T follicular helper cell (primary cell): ENCODE measurements at regions not wholly inside any gene's neighbourhood (a gene's known extent, or its start where the extent isn't known, plus 50 kb on each side); places are given as distances from the start of the nearest gene placed in this dataset.

Experiments used
- DNase-seq: peaks from one replicate; pipeline ENCODE4 v3.0.0-alpha.2; 2020; ENCODE audit warnings: low read depth

GRCh38 chr11:134689886-134690285, 277.8 kb upstream of the B3GAT1 start:
- DNase-seq: no peak

GRCh38 chr11:134687548-134687947, 275.5 kb upstream of the B3GAT1 start:
- no peak for DNase-seq

DNA sequence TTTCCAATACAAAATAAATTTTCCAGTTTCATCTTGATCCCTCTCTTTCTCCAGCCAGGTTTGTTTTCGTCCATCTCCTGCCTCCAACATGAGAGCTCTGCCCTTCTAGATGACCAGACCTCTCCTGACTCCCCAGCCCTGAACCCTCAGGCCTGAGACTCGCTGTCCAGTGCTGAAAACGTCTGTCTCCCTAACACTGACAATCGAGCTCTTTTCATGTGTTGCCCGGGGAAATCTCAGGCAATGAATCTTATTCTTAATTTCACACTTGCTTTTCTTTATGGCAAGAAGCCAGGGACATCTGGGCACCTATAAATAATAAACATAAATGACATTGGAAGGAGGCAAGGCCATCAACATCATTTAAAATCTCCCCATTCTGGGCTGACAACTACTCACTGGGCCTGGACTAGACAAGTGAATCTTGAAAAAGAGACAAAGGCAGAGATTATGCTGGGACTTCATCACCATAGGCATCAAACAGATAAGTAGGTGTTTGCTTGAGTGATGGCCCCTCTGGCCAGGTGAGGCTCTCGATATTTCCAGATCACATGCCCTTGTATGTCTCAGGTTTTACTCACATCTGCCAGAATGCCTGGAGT, 274.5 kb upstream of the B3GAT1 start:
- no peak for DNase-seq

DNA sequence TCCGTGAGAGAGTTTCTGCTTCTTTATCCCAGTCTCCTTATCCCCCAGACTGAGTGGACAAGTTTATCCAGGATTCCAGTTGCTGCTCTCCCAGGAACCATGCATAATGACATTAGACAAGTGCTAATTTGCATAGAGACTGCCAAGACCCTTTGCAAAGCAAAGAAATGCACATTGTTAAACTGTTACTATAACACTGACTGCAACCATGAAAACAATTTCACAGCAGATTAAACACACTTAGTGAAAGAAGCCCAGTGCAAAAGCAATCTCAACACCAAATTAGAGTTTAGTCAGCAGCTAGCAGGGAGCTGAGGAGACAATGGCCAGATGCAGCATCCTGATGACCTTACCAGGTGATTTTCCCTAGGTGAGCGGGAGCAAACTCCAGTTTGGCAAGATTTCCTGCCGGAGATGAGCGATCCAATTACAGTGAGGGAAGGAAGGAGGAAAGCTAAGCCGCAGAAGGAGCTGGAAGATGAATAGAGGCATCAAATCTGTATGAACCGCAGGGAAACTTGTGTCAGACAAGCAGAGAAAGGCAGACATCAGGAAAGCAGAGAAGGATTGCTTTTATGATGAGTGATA, 273.8 kb upstream of the B3GAT1 start:
- no peak for DNase-seq

DNA sequence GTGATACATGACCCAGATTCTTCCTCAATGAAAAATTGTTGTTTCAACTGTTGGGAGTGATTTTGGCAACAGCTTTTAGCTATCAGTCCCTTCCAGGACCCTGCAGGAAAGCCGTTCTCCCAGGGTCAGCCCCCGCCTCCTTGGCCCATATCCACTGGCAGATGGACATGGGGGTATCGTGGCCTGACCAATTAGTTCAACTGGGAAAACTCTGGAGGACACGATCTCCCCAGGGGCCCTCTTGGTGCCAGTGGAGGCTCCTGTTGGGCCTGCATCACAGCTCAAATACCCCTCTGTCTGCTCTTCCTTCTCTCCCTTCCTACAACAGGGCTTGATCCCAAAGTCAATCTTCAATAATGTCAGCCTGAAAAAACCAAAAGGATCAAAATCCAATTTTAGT, 272.5 kb upstream of the B3GAT1 start:
- DNase-seq: no peak

- DNase-seq: no peak
Observed at GRCh38 chr11:134683860-134684259, 271.8 kb upstream of the B3GAT1 start.

GRCh38 chr11:134682577-134682976, 270.5 kb upstream of the B3GAT1 start:
- no peak for DNase-seq

- no peak for DNase-seq
Observed at GRCh38 chr11:134679592-134679991, 267.6 kb upstream of the B3GAT1 start.

DNA sequence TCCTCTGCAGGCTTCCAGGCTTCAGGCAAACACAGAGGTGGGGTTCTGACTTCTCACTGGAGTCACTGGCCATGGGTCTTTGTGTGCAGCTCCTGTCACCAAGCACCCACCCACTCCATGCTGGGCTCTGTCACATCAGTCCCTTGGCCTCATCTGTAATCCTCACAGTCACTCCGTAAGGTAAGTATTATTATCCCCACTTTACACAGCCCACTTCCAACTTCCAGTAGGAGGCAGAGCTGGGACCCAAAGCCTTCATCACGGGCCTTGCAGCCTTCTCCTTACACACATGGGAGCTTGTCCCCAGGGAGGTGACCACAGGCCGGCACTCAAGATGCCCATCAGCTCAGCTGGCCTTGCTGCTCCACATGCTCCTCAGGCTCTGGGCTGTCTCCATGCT, 266.7 kb upstream of the B3GAT1 start:
- DNase-seq: no peak

GRCh38 chr11:134677891-134678551, 266.0 kb upstream of the B3GAT1 start:
- DNase-seq: no peak

DNA sequence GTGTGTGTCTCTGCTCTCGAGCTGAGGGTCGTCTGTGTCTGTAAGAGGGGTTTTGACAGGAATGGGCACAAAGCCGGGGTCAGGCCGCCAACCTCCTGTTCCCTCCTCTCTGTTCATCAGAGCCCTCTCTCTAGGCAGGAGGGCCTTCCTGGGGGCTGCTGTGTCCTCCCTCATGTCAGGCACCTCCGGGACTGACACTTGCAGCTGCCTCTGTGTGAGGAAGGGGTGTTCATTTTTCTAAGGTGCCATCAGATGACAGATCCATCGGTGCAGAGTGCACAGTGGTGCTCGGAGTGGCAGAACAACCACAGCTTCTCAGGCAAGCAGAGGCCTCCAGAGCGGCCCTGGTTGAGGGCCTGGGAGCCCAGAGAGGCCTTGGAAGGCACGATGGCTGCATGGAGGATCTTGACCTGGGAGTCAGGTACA, 265.4 kb upstream of the B3GAT1 start:
- DNase-seq: no peak

- DNase-seq: no peak
Observed at GRCh38 chr11:134676516-134677287, 264.7 kb upstream of the B3GAT1 start.

DNA sequence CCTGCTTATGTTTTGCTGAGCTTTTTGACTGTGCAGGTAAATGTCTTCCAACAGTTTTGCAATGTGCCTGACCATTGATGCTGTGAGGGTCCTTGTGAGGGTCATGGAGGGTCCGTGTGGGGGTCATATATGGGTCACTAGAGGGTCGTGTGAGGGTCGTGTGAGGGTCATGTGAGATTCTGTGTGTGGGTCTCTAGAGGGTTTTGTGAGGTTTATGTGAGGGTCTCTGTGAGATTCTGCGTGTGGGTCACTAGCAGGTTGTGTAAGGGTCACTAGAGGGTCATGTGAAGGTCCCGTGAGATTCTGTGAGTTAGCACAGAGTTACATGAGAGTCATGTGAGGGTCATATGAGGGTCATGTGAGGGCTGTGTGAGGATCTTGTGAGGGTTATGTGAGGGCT, 263.9 kb upstream of the B3GAT1 start:
- DNase-seq: no peak

DNA sequence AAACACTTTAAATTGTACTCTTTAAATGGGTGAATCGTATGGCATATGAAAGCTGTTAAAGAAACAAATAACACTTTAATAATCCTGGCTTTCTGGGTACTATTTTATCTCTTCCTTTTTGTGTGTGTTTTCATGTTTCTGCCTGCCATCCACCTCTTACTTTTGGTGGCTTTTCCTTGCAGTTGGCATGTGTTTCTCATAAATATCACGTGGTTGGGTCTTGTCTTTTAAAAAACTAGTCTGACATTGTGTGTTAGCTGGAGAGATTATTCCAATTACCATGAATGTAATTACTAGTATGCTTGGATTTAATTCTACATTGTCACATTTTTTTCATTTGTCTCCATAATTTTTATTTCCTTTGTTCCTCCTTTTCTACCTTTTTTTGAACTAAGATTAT, 262.9 kb upstream of the B3GAT1 start:
- DNase-seq: no peak

GRCh38 chr11:134670961-134671370, 258.9 kb upstream of the B3GAT1 start:
- no peak for DNase-seq

DNA sequence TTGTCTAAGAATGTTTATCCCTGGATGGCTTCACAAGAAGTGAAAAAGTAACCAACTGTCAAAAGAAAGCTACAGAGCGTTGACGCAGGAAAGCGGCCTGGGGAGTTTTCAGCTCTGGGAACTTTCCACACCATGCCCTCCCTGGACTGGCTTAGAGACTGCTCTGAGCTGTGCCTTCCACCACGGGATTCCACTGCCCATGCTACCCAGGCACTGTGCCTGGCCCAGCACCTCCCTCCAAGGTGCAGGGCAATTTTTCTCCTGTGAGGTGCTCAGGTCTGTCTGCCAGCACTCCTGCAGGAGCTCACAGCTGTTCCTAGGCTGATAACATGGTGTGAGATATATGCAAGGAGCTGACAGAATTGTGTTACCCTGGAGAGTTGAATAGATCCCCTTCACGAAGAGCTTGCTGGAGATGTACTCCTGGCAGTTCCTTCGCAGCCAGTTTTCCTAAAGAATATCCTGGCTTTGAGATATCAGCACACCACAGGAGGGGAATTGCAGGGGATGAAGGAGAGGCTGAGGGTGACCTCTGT, 258.3 kb upstream of the B3GAT1 start:
- DNase-seq: no peak

- DNase-seq: no peak
Observed at GRCh38 chr11:134669796-134670195, 257.8 kb upstream of the B3GAT1 start.

- no peak for DNase-seq
Observed at GRCh38 chr11:134668796-134669195, 256.8 kb upstream of the B3GAT1 start.

GRCh38 chr11:134668076-134668475, 256.0 kb upstream of the B3GAT1 start:
- no peak for DNase-seq

DNA sequence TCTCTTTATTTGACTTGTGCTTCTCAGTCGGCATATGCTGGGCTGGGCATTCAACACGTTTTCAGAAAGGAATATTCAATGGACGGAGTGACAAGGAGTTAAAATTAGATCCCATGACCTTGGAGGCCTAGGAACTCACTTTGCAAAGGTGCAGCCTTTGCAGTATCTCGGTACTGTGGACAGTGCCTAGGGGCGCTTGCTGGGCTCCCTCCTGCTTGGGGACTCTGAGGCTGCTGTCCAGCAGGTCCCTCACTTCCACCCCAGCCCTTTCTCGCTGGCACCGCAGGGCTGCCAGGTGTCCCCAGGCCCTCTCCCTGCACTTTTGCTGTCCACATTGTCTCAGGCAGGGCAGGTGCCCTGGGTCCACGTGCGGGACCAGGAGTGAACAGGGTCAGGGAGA, 255.5 kb upstream of the B3GAT1 start:
- DNase-seq: no peak

DNA sequence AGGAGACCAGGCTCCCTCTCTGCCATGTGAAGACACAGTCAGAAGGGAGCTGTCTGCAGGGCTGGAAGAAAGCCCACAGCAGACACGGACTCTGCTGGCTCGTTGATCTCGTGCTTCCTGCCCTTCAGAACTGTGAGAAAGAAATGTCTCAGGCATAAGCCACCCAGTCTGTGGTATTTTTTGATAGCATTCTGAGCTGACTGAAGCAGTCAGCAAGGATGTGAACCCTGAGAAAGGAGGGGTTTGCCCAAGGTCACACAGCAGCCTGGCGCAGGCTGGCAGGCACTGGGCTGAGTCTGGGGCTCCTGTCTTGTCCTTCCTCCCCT, 255.1 kb upstream of the B3GAT1 start:
- DNase-seq: no peak

DNA sequence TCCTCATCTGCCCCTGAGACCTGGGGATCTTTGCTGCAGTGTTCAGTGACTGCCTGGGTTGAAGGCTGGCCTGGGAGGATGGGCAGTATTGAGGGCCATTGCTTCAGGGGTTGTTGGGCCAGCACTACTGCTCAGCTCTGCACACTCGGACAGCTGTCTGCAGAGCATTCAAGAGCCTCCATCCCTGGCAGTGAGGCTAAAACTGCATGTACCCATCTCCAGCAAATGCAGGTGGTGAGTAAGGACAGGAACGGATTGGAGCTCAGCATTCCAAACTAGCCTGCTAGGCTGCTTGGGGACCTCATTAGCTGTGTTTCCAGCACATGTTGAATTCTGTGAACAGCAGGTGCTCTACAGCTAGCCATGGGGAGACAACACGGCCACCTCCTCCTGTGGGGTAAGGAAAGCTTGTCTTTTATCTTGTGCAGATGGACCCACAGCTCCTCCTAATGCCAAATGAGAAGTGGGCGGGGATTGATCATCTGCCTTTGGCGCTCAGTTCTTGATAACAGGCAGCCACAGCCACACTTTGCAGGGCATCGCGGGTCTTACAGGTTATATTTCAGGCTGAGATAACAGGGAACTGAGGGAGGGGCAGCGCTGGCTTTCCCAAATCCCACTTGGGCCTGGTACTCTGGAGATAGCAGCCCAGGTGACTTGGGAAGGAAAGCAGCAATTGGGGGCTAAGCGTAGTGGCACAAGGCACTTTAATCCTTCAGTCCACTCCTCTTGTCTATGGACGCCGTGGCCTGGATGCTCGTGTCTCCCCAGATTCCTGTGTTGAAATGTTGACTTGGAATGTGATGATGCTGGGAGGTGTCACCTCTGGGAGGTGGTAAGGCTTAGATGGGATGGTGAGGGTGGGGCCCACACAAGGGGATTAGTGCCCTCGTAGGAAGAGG, 254.5 kb upstream of the B3GAT1 start:
- DNase-seq: no peak
